HG02642 (cell line): ENCODE measurements at regions not wholly inside any gene's neighbourhood (a gene's known extent, or its start where the extent isn't known, plus 50 kb on each side); places are given as distances from the start of the nearest gene placed in this dataset.

Source experiments
- ATAC-seq: cut with Tn5 transposase; IDR thresholded peaks from one replicate; pipeline ENCODE4 v1.9.1; 2021; ENCODE audit warnings: mild to moderate bottlenecking; ENCODE audit not compliant: unreplicated experiment, poor library complexity

GRCh38 chr9:90979138-90979551, 177.5 kb downstream of the SYK start:
- no peak for ATAC-seq

- ATAC-seq: no peak
Measured at GRCh38 chr9:90979639-90980038, 178.0 kb downstream of the SYK start.

GRCh38 chr9:90981726-90982125, 180.1 kb downstream of the SYK start:
- no peak for ATAC-seq

GRCh38 chr9:90983394-90983793, 181.8 kb downstream of the SYK start:
- ATAC-seq: no peak

- no peak for ATAC-seq
Measured at GRCh38 chr9:90985631-90986030, 184.0 kb downstream of the SYK start.

GRCh38 chr9:90986161-90986560, 184.5 kb downstream of the SYK start:
- no peak for ATAC-seq

GRCh38 chr9:90987566-90987965, 185.9 kb downstream of the SYK start:
- no peak for ATAC-seq

- ATAC-seq: no peak
Measured at GRCh38 chr9:90988318-90988717, 186.7 kb downstream of the SYK start.

GRCh38 chr9:90991953-90992352, 190.3 kb downstream of the SYK start:
- ATAC-seq: no peak

- ATAC-seq: no peak
Measured at GRCh38 chr9:90995516-90995915, 193.9 kb downstream of the SYK start.

GRCh38 chr9:90996154-90997065, 194.8 kb downstream of the SYK start:
- ATAC-seq: no peak

- no peak for ATAC-seq
Measured at GRCh38 chr9:90998573-90998972, 197.0 kb downstream of the SYK start.

GRCh38 chr9:90999425-91000397, 198.1 kb downstream of the SYK start:
- no peak for ATAC-seq

GRCh38 chr9:91001146-91001611, 199.6 kb downstream of the SYK start:
- ATAC-seq: no peak

- no peak for ATAC-seq
Measured at GRCh38 chr9:91004484-91004883, 202.9 kb downstream of the SYK start.

- no peak for ATAC-seq
Measured at GRCh38 chr9:91004992-91005391, 203.4 kb downstream of the SYK start.

GRCh38 chr9:91006046-91006445, 204.4 kb downstream of the SYK start:
- no peak for ATAC-seq

- ATAC-seq: no peak
Measured at GRCh38 chr9:91008568-91008967, 206.9 kb downstream of the SYK start.

GRCh38 chr9:91011891-91012290, 210.3 kb downstream of the SYK start:
- ATAC-seq: no peak

- no peak for ATAC-seq
Measured at GRCh38 chr9:91012933-91013841, 211.6 kb downstream of the SYK start.
